HG02885 (cell line): ENCODE measurements at regions not wholly inside any gene's neighbourhood (a gene's known extent, or its start where the extent isn't known, plus 50 kb on each side); places are given as distances from the start of the nearest gene placed in this dataset.

Experiments used
- ATAC-seq: cut with Tn5 transposase; IDR thresholded peaks from one replicate; pipeline ENCODE4 v1.9.1; 2021; ENCODE audit warnings: mild to moderate bottlenecking; ENCODE audit not compliant: unreplicated experiment, poor library complexity

GRCh38 chr13:72386138-72386684 lies 341.2 kb downstream of the MZT1 start:
- ATAC-seq: no peak

- no peak for ATAC-seq
Observed at GRCh38 chr13:72384879-72385278, 342.6 kb downstream of the MZT1 start.

DNA sequence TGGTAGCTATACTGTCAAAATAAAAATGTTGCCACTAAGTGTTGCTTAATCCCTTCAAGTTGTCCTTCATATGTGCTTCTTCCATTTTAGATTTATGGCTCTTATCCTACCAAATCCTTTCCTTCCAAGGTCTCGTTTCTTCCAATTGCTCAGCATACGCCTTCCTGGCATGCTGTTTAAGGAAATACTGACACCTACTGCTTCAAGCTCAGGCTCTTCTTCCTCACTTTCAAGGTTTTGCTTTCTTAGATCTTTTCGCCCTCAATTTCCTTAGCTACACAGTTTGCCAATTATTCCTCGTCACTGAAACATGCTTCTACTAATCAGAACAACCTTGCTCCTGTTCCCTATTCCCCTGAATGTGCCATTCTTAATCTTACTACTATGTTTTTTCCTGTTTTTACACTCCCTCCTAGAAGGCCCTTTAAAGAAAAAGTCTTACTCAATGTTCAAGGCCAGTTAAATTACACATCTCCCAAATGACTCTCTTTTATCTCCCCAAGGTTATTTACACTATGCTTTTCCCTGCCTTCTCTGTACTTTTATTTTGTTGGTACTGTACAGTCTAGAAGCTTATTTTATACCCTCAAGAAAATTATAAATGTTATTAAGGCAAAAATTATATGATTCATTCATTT lies 343.1 kb downstream of the MZT1 start:
- no peak for ATAC-seq

- no peak for ATAC-seq
Observed at GRCh38 chr13:72383646-72384045, 343.8 kb downstream of the MZT1 start.

DNA sequence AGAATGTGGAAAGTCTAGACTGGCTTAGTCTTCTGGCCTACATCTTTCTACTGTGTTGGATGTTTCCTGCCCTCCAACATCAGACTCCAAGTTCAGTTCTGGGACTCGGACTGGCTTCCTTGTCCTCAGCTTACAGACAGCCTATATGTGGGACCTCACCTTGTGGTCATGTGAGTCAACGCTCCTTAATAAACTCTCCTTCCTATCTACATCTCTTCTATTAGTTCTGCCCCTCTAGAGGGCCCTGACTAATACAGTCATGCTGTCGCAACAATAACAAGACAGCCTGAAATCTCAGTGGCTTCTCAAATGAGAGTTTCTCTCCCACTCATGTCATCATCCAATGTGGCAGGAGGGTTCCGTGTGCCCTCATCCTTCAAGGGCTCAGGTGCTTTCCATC lies 347.8 kb downstream of the MZT1 start:
- ATAC-seq: no peak

DNA sequence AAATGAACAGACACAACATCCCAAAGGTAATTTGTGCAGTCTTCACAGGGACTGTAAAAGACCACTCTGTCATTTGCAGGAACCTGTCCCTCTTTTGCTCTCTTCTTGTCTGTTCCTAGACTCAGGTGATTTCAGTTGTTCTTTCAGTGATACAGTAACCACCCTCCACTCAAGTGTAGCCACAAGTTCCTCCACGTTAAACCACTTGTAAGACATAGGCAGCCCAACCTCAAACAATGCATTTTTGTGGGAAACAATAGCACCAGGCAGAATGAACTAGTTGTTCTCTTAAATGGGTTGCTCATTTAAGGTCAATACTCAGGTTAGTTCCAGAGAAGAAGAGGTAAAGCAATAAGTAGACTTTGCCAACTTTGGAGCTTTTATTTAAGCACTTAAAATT lies 359.4 kb downstream of the MZT1 start:
- ATAC-seq: no peak

GRCh38 chr13:72346716-72347115 lies 380.7 kb downstream of the MZT1 start:
- ATAC-seq: no peak

DNA sequence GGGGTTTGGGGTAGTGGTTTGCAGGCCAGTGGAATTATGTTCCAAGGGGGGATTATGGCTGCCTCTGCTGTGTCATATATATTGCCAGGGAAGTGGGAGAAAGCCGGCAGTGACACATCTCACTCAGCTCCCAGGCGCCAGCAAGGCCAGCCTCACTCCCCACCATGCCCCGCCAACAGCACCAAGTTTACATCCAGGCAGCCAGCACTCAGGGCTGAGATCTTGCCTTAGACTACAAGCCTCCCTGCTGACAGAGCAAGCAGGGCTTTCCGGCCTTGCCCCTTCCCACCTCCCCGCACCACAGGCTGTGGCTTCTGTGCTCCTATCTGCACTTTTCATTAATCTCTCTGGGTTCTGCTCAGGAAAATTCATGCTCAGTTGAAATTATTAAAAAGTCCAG lies 385.1 kb downstream of the MZT1 start:
- ATAC-seq: no peak

DNA sequence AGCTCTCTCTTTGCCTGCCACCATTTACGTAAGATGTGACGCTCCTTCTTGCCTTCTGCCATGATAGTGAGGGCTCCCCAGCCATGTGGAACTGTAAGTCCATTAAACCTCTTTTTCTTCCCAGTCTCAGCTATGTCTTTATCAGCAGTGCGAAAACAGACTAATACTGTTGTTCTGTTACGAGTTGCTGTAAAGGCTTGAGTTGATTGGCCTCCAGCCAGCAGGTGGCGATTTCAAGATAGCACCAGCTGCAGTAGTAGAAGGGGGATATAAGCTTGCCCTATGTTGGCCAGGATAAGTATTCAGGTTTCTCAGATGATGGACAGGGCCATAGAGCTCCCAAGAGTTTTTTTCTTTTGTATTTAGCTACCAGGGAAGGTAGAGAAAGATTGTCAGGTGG lies 385.5 kb downstream of the MZT1 start:
- ATAC-seq: no peak

DNA sequence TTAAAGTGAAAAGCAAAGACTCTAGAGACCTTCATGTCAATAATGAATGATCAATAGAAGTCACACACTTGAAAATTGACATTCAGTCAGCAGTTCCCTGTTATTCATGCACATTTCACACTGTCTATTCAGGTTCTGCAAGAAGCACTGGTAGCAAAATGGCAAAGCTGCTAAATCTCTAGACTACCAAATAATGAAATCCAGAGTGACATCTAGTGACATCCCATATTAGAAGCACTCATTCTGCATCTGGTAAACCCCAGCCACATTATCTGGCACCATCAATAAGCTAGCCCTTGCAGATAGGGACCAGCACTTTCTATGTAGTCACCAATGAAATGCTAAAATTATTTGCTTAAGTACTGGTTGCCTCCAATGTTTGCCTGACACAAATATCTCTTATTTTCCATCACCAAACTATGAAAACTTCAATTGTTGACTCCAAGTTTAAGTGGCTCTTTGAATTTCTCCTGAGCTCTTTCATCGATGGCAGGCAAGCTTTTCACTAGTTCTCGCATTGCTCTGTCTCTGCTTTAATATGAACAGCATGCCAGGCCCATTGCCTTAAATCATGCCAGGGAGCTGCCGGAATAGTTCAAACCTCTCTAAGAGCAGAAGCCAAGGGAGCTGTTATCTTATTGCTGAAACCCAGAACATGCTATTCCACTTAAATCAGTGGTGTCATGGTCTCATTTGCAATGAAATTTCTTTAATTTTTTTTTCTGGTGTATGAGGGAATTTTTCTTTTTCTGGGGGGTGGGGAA lies 409.9 kb downstream of the MZT1 start:
- no peak for ATAC-seq

DNA sequence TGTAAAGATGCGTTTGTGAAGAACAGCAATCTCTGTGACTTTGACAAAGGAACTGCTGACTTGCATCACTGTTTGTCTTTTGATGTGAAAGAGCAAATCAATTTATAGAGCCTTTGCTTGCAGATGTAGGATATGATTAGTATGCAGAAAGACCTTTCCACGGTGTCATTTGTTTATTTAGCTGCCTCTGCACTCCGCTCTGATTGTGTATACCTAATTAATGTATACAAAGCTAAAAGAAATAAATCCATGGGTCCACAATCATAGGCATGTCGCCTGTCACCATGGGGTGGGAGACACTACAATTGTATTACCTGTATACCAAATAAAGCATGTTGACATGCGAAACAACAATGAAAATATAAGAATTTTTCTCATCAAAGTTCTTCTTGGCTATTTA lies 410.7 kb downstream of the MZT1 start:
- ATAC-seq: no peak

GRCh38 chr13:72315312-72315711 lies 412.1 kb downstream of the MZT1 start:
- ATAC-seq: no peak

- ATAC-seq: no peak
Observed at GRCh38 chr13:72314210-72314609, 413.2 kb downstream of the MZT1 start.

GRCh38 chr13:72313546-72313945 lies 413.9 kb downstream of the MZT1 start:
- no peak for ATAC-seq

DNA sequence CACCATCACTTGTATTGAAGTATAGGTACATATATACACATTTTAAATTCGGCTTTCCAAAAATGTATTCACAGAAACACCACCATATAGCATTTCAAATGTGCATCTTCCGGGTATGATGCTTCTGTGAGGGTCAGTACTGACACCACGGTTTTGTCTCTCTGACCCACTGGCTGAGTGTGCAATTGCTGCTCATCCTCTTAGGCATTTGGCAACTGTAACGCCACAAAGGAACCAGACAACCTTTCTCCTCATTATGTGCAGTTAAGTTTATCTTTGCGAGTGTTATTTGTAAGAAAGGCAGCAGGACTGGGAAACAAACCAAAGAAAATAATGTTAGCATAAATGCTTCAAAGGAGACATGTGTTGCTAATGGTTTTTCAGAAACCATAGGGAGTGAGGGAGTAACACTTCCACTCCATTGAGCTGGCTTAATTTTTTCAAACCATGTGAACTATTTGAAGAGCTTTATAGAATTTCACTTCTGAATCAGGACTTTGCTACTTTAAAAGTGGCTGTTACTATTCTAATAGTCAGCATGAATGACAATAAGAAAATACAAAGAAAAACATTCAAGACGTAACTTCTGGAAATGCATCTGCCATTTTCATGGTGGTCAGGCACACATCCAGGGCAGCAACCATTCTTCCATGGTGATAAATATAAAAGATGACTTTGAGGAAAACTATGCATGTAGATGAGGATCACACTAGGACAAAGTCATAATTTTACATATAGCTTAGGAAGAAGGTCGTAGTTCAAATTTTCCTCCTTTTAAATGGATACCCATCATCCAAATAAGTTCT lies 423.3 kb downstream of the MZT1 start:
- ATAC-seq: no peak

DNA sequence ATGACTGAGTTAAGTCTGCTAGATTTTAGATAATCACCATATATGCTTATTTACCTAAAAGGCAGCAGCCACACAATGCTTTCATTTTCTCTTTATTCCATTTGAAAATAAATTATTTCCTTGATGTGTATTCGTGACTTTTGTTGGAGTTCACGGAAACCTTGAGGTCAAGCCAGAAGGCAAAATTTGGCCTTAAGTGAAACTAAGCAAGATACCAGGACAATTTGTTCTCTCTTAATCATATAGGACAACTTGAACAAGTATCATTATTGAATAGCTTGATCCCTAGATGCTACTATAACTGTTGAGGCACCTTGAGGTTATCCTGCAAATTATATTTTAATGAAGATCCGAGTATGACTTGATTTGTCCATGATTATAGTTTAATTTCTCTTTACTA lies 429.2 kb upstream of the DACH1 start:
- ATAC-seq: no peak

DNA sequence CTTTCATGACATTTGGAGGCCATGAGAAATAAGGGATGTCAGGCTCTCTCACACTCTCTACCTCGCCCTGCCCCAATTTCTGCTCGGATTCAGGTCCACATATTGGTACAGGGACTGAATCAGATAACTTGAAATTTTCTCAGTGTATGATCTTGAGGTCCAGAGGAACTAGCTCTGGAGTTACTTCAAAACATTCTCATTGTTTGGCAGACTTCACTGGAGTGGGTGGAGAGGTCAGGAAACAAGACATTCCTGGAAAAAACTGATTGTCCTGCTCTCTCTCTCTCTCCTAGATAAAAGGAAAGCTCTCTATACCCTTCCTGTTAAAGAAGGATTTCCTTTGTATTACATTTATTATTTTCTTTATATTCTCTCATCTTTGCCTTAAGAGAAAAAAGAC lies 428.1 kb upstream of the DACH1 start:
- no peak for ATAC-seq

DNA sequence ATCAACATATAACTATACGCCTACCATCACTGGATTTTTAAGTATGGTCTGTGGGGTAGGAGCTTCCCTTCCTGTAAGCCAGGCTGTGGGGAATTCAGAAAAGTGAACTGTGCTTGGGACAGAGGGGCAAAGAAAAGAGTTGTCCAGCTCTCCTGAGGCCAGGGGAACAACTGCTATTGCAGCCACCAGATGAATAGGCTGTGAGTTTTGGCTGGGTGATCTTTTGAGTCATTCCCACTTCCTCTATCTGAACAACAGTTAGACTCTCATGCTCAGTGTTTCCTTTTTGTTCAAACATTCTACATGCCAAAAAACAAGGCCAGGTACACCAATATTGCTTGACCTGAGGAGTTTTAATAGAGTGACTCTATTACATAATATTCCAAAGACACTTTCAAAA lies 426.2 kb upstream of the DACH1 start:
- no peak for ATAC-seq

GRCh38 chr13:72290962-72291681 lies 424.1 kb upstream of the DACH1 start:
- ATAC-seq: no peak

- no peak for ATAC-seq
Observed at GRCh38 chr13:72286421-72286820, 419.4 kb upstream of the DACH1 start.
